ENCODE measurements at regions not wholly inside any gene's neighbourhood (a gene's known extent, or its start where the extent isn't known, plus 50 kb on each side); places are given as distances from the start of the nearest gene placed in this dataset.
A peak's percentile ranks its signal among the peaks of the same experiment; 100 is the strongest.

DNA sequence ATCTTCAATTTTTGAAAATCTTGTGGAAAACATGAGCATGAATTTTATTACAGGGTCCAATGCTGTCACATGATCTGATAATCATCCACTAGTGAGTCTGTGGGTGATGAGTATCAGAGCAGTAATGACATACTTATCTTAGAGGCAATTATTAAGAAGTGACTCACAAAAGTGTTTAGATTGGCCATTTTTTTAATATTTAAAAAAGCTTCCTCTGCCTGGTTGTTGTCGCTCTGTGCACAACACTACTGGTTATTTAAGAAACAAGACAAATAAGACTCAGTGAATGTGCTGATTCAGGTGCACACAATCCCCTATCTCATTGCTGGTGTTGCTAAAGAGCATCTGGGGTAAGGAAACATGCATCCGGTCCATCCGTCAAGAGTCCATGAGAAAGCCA lies 665.8 kb upstream of the ZEB2 start:
- ATAC-seq: peak; percentile 39
- H3K27ac ChIP-seq: no peak overlapping the region

DNA sequence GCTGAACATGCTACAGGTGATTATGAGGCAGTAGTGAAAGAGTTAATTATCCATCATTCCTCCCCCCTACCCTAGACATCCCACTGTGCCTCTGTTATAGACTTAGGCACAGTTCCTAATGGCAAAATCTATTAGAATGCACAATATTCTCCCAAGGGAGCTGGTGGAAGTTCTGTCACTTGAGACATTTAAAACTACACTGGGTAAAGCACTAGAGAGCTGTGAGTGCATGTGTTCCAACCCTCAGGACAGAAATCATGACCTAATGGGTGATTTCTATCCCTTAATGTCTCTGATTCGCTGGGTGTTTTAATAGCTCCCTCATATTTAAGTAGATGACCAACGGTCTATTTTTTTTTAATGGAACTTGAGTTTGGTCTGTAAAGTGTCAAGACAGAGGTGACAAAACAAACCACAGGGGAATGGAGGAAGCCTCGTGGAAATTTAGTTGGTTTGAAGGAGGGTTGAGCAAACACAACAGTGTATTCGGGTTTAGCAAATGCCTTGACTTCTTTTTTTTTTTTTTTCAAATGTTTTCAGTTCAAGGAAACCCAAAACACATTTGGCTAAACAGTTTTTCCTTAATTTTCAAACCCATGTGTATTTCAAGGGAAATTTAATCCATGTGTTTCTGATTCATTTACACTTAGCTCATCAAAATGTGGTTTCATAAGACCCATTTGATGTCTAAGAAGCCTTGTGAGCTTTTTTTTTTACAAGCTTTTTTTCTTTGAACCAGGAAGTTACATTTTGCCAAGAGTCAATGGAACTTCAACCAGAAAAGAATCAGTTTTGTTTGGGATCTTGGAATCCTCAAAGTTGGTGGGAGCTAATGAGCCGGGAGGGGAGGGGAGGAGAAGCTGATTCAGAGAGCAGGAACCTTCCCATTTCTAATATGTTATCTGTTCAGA lies 665.1 kb upstream of the ZEB2 start:
- no peaks in the 10 kb centered on the region for H3K36me3 ChIP-seq
- H3K4me1 ChIP-seq: peaks cover 0 to 12% of the 10 kb centered on the region in 2 donors
- H3K9me3 ChIP-seq: no peaks in the 10 kb centered on the region
- DNase-seq (no peak), ATAC-seq (peak; percentile 60)
- TF ChIP-seq, protein P1, sequence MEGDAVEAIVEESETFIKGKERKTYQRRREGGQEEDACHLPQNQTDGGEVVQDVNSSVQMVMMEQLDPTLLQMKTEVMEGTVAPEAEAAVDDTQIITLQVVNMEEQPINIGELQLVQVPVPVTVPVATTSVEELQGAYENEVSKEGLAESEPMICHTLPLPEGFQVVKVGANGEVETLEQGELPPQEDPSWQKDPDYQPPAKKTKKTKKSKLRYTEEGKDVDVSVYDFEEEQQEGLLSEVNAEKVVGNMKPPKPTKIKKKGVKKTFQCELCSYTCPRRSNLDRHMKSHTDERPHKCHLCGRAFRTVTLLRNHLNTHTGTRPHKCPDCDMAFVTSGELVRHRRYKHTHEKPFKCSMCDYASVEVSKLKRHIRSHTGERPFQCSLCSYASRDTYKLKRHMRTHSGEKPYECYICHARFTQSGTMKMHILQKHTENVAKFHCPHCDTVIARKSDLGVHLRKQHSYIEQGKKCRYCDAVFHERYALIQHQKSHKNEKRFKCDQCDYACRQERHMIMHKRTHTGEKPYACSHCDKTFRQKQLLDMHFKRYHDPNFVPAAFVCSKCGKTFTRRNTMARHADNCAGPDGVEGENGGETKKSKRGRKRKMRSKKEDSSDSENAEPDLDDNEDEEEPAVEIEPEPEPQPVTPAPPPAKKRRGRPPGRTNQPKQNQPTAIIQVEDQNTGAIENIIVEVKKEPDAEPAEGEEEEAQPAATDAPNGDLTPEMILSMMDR (IDR thresholded peaks at IDR 0.05): no peak
- H3K4me3 ChIP-seq: no peak overlapping the region
- intact Hi-C loops (cut with DNase I): no loop called here
- H3K27me3 ChIP-seq: no peaks in the 10 kb centered on the region
- peak overlapping the region in 1 of 2 donors; percentile 21 for H3K27ac ChIP-seq

More for the DNA sequence above, 665.8 kb upstream of the ZEB2 start:
- no peak for DNase-seq
- Histone ChIP-seq H3K4me1 (peaks cover 0 to 14% of the 10 kb centered on the region in 2 donors), H3K36me3 (no peaks in the 10 kb centered on the region), H3K27me3 (no peaks in the 10 kb centered on the region), H3K4me3 (no peak overlapping the region), H3K9me3 (no peaks in the 10 kb centered on the region)
- TF ChIP-seq, protein P1 (IDR thresholded peaks at IDR 0.05): no peak
- intact Hi-C loops (cut with DNase I): no loop called here

GRCh38 chr2:145169285-145169684 lies 649.4 kb upstream of the ZEB2 start:
- Histone ChIP-seq H3K4me3 (no peak overlapping the region), H3K27me3 (no peaks in the 10 kb centered on the region), H3K36me3 (no peaks in the 10 kb centered on the region), H3K4me1 (no peaks in the 10 kb centered on the region), H3K27ac (no peak overlapping the region), H3K9me3 (no peaks in the 10 kb centered on the region)
- ATAC-seq (no peak), DNase-seq (no peak)
- TF ChIP-seq, protein P1 (IDR thresholded peaks at IDR 0.05): no peak
- intact Hi-C loops (cut with DNase I): no loop called here

- ATAC-seq (no peak), DNase-seq (peak in 1 of 4 donors; percentile 39)
- Histone ChIP-seq H3K4me1 (no peaks in the 10 kb centered on the region), H3K27ac (no peak overlapping the region), H3K9me3 (no peaks in the 10 kb centered on the region), H3K4me3 (no peak overlapping the region), H3K27me3 (no peaks in the 10 kb centered on the region), H3K36me3 (no peaks in the 10 kb centered on the region)
- intact Hi-C loops (cut with DNase I): no loop called here
- TF ChIP-seq, protein P1 (IDR thresholded peaks at IDR 0.05): no peak
These were observed 648.2 kb upstream of the ZEB2 start for GRCh38 chr2:145168091-145168490.

DNA sequence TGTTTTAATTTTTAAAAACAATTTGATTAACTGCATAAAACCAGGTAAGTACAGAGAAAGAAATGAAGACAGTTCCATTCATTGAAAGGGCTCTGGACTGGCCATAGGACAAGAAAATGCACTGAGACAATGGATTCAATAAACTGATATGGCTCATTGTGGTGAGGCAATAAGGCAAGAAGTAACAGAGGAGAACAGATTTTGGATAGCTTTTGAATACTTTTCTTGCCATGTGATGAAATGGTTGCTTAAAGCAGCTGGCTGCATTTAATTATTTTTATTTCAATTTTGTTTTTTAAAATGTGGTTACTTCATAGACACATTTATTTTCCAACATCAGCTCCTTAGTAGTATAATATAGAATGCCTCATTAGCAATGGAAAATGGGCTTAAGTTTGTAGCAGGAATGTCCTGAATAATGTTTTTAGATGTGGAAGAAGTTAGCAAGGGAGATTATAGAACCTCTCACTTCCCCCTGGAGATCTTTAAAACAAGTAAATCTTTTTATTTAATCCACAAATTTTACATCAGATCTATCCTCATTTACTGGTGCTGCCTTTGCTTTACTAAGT lies 646.9 kb upstream of the ZEB2 start:
- intact Hi-C loops (cut with DNase I): no loop called here
- no peaks in the 10 kb centered on the region for H3K36me3 ChIP-seq
- no peak for ATAC-seq
- H3K27ac ChIP-seq: no peak overlapping the region
- H3K4me3 ChIP-seq: no peak overlapping the region
- DNase-seq: no peak
- TF ChIP-seq, protein P1 (IDR thresholded peaks at IDR 0.05): no peak
- no peaks in the 10 kb centered on the region for H3K9me3 ChIP-seq
- H3K4me1 ChIP-seq: no peaks in the 10 kb centered on the region
- H3K27me3 ChIP-seq: no peaks in the 10 kb centered on the region

Data from left lung (tissue), 4 donors.